ENCODE measurements at regions not wholly inside any gene's neighbourhood (a gene's known extent, or its start where the extent isn't known, plus 50 kb on each side); places are given as distances from the start of the nearest gene placed in this dataset.

- TF ChIP-seq CTCF (IDR thresholded peaks at IDR 0.05; ENCODE audit: low read depth, low read length, missing control alignments), result no peak
- H3K4me3 ChIP-seq (replicated peaks; ENCODE audit: low read depth, low read length), result no peak overlapping the region
- no peak for DNase-seq (ENCODE audit: extremely low read depth, low read depth)
These were observed 253.3 kb upstream of the TBC1D5 start for GRCh38 chr3:17995769-17996168.

GRCh38 chr3:17994167-17994566 is 251.7 kb upstream of the TBC1D5 start:
- no peak overlapping the region for H3K4me3 ChIP-seq (replicated peaks; ENCODE audit: low read depth, low read length)
- no peak for DNase-seq (ENCODE audit: extremely low read depth, low read depth)
- TF ChIP-seq CTCF (IDR thresholded peaks at IDR 0.05; ENCODE audit: low read depth, low read length, missing control alignments), result no peak

GRCh38 chr3:17990390-17990789 is 248.0 kb upstream of the TBC1D5 start:
- TF ChIP-seq CTCF (IDR thresholded peaks at IDR 0.05; ENCODE audit: low read depth, low read length, missing control alignments), result no peak
- no peak for DNase-seq (ENCODE audit: extremely low read depth, low read depth)
- H3K4me3 ChIP-seq (replicated peaks; ENCODE audit: low read depth, low read length), result no peak overlapping the region

GRCh38 chr3:17986348-17986816 is 244.0 kb upstream of the TBC1D5 start:
- no peak for DNase-seq (ENCODE audit: extremely low read depth, low read depth)
- H3K4me3 ChIP-seq (replicated peaks; ENCODE audit: low read depth, low read length), result no peak overlapping the region
- no peak for TF ChIP-seq CTCF (IDR thresholded peaks at IDR 0.05; ENCODE audit: low read depth, low read length, missing control alignments)

- no peak for DNase-seq (ENCODE audit: extremely low read depth, low read depth)
- no peak overlapping the region for H3K4me3 ChIP-seq (replicated peaks; ENCODE audit: low read depth, low read length)
- TF ChIP-seq CTCF (IDR thresholded peaks at IDR 0.05; ENCODE audit: low read depth, low read length, missing control alignments), result no peak
These were observed 243.4 kb upstream of the TBC1D5 start for GRCh38 chr3:17985658-17986347.

GRCh38 chr3:17983106-17983505 is 240.7 kb upstream of the TBC1D5 start:
- DNase-seq (ENCODE audit: extremely low read depth, low read depth), result no peak
- H3K4me3 ChIP-seq (replicated peaks; ENCODE audit: low read depth, low read length), result no peak overlapping the region
- TF ChIP-seq CTCF (IDR thresholded peaks at IDR 0.05; ENCODE audit: low read depth, low read length, missing control alignments), result no peak
